Cerebellar nuclear complex (tissue), 1 donor: ENCODE measurements at regions not wholly inside any gene's neighbourhood (a gene's known extent, or its start where the extent isn't known, plus 50 kb on each side); places are given as distances from the start of the nearest gene placed in this dataset.

ENCODE experiments used
- DNase-seq, 2 experiments: peaks; one replicate each; lab custom pipeline; 2025; lab: John Stamatoyannopoulos, UW

DNA sequence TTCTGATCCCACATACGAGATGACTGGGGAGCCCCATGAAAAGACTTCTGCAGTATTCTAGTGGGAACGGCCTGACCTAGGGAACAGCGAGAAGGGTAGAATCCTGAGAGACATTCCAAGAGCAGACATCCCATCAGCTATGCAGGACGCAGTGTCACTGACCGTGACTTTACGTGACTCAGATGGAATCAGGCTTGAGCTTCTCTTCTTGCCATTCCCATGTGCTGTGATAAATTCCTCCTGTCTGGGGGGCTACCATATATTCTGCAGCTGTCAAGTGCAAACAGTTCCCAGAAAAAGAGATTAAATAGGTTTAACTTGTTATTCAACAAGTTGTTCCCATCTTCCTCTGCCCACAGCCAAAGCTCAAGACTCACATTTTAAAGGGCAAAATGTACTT is 73.1 kb upstream of the PDE1C start:
- DNase-seq: no peak

- no peak for DNase-seq
Observed at GRCh38 chr7:32142649-32143048, 72.4 kb upstream of the PDE1C start.

DNA sequence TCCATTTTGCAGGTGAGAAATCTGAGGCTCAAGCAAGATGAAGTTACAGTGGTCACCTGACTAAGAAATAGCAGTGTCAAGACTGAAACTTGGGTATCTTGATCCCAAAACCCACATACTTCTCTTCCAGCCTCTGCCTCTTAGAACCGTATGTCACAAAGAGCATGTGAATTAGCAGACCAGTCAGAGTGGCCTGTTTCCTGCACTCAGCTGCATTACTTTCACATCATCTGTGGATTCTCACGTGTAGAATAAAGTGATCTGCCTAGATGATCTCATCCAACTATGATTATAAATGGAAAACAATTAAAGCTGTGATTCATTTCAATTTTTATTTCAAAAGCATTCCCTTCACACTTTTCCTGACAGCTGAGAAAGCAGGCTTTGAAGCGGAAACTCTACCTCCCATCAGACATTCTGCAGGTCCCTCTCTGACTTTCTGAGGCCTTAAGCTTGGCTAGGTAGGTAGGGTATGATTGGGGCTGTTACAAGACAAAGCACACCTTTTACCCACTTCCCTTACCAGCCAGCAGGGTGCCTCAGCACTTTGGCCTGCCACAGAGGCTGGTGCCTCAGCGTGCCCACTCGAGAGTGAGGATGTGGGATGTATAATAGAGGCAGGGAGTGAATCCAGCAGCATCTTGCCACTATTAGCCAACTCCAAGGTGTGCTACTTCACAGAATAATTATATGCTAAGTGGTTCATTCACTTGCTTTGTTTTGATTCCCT is 70.2 kb upstream of the PDE1C start:
- DNase-seq: no peak

- no peak for DNase-seq
Observed at GRCh38 chr7:32137059-32137458, 66.9 kb upstream of the PDE1C start.

DNA sequence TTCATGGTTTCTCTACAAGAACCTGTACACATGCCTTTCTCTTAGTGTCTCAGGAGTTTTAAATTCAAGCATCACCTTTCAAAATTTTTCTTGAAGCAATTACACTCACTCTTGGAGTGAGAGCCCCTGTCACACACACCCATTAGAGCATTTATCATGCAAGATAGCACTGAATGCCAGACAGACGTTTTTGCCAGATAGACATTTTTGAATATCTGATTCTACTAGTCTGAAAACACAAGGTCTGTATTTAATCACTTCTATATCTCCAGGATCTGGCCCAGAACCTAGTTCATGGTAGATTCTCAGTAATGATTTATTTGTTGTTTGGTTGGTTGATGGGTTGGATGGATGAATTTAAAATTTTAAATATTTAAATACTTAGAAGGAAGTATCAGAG is 60.9 kb upstream of the PDE1C start:
- DNase-seq: no peak

- no peak for DNase-seq
Observed at GRCh38 chr7:32126843-32127242, 56.6 kb upstream of the PDE1C start.
